HG02885 (cell line): ENCODE measurements at regions not wholly inside any gene's neighbourhood (a gene's known extent, or its start where the extent isn't known, plus 50 kb on each side); places are given as distances from the start of the nearest gene placed in this dataset.
"Not testable (repeated sequence)": the region's sequence is repeated elsewhere in the genome, so short reads cannot be mapped to it uniquely, and the experiment has no call there.

Experiments
- ATAC-seq: cut with Tn5 transposase; IDR thresholded peaks from one replicate; pipeline ENCODE4 v1.9.1; 2021; ENCODE audit warnings: mild to moderate bottlenecking; ENCODE audit not compliant: unreplicated experiment, poor library complexity

- ATAC-seq: no peak
Observed at GRCh38 chr9:106076711-106077110, 382.4 kb downstream of the TMEM38B start.

GRCh38 chr9:106077731-106078130 lies 383.4 kb downstream of the TMEM38B start:
- ATAC-seq: no peak

GRCh38 chr9:106082621-106083020 lies 388.3 kb downstream of the TMEM38B start:
- no peak for ATAC-seq

- no peak for ATAC-seq
Observed at GRCh38 chr9:106084702-106085101, 390.4 kb downstream of the TMEM38B start.

GRCh38 chr9:106085479-106085878 lies 391.1 kb downstream of the TMEM38B start:
- ATAC-seq: no peak

GRCh38 chr9:106092083-106092482 lies 397.7 kb downstream of the TMEM38B start:
- ATAC-seq: no peak

GRCh38 chr9:106102821-106103220 lies 408.5 kb downstream of the TMEM38B start:
- ATAC-seq: no peak

GRCh38 chr9:106104887-106105286 lies 410.5 kb downstream of the TMEM38B start:
- no peak for ATAC-seq

GRCh38 chr9:106106396-106106795 lies 412.1 kb downstream of the TMEM38B start:
- no peak for ATAC-seq

GRCh38 chr9:106107716-106108115 lies 413.4 kb downstream of the TMEM38B start:
- no peak for ATAC-seq

- ATAC-seq: not testable (repeated sequence)
Observed at GRCh38 chr9:106109706-106110105, 415.4 kb downstream of the TMEM38B start.

GRCh38 chr9:106110483-106110882 lies 416.1 kb downstream of the TMEM38B start:
- no peak for ATAC-seq

- ATAC-seq: no peak
Observed at GRCh38 chr9:106111039-106111730, 416.8 kb downstream of the TMEM38B start.

GRCh38 chr9:106112935-106113334 lies 418.6 kb downstream of the TMEM38B start:
- no peak for ATAC-seq

- ATAC-seq: no peak
Observed at GRCh38 chr9:106119176-106119575, 424.8 kb downstream of the TMEM38B start.

- ATAC-seq: no peak
Observed at GRCh38 chr9:106120071-106120470, 425.7 kb downstream of the TMEM38B start.

- ATAC-seq: no peak
Observed at GRCh38 chr9:106127776-106128175, 433.4 kb downstream of the TMEM38B start.

GRCh38 chr9:106130374-106130773 lies 436.0 kb downstream of the TMEM38B start:
- no peak for ATAC-seq

- no peak for ATAC-seq
Observed at GRCh38 chr9:106143781-106144180, 449.4 kb downstream of the TMEM38B start.

- ATAC-seq: no peak
Observed at GRCh38 chr9:106146066-106146840, 451.9 kb downstream of the TMEM38B start.

GRCh38 chr9:106146886-106147285 lies 452.5 kb downstream of the TMEM38B start:
- no peak for ATAC-seq

- no peak for ATAC-seq
Observed at GRCh38 chr9:106149956-106150355, 455.6 kb downstream of the TMEM38B start.
